IMR-90 (cell line): ENCODE measurements at regions not wholly inside any gene's neighbourhood (a gene's known extent, or its start where the extent isn't known, plus 50 kb on each side); places are given as distances from the start of the nearest gene placed in this dataset.

Experiments used
- ATAC-seq: fragments of 200-7000 bp; cut with Tn5 transposase; 2 replicates; pipeline ENCODE4 v1.9.1; 2020; ENCODE audit warnings: low read depth, mild to moderate bottlenecking, moderate library complexity
- BruUV-seq: library from RNA; stranded (reverse); fragments of 400-500 nt; replicated peaks from 2 replicates; lab custom pipeline; 2021; lab: Mats Ljungman, UMichigan
- CTCF ChIA-PET: fragments of 300-600 bp; formaldehyde crosslinking; extraction: SDS; loops from one replicate; lab custom pipeline; 2021; ENCODE audit warnings: antibody characterized with exemption; lab: Yijun Ruan, JAX
- POLR2A ChIA-PET: fragments of 300-600 bp; sonication (Branson Sonifier 250); formaldehyde crosslinking; loops from one replicate; lab custom pipeline; 2022; ENCODE audit warnings: antibody characterized with exemption; ENCODE audit not compliant: unreplicated experiment; lab: Charles Lee
- DNase-seq: peaks from one replicate; pipeline ENCODE4 v3.0.0; 2013
- H2AFZ ChIP-seq: replicated peaks from 2 replicates; pipeline ENCODE3; 2013; ENCODE audit warnings: low read length, mild to moderate bottlenecking; ENCODE audit not compliant: poor library complexity
- H2AK5ac ChIP-seq: 2 replicates; pipeline ENCODE4 v1.6.1; 2013; ENCODE audit warnings: low read depth, low read length, inconsistent platforms
- H2AK9ac ChIP-seq: replicated peaks from 2 replicates; pipeline ENCODE3; 2013; ENCODE audit warnings: mild to moderate bottlenecking, low read depth, low read length, moderate library complexity; ENCODE audit not compliant: poor library complexity
- H2BK120ac ChIP-seq: 2 replicates; pipeline ENCODE4 v1.6.1; 2013; ENCODE audit warnings: low read depth, low read length, inconsistent platforms
- H2BK15ac ChIP-seq: 3 replicates; pipeline ENCODE4 v1.6.1; 2013; ENCODE audit warnings: low read depth, low read length, inconsistent platforms
- H2BK20ac ChIP-seq: 2 replicates; pipeline ENCODE4 v1.6.1; 2013; ENCODE audit warnings: low read depth, mild to moderate bottlenecking, inconsistent platforms, low read length, moderate library complexity
- H2BK5ac ChIP-seq: 2 replicates; pipeline ENCODE4 v1.6.1; 2013; ENCODE audit warnings: mild to moderate bottlenecking, low read depth, low read length, inconsistent platforms; ENCODE audit not compliant: poor library complexity, severe bottlenecking
- H3K14ac ChIP-seq: replicated peaks from 2 replicates; pipeline ENCODE4 v1.6.1; 2013; ENCODE audit warnings: low read depth, low read length, inconsistent platforms
- H3K18ac ChIP-seq: 2 replicates; pipeline ENCODE4 v1.6.1; 2013; ENCODE audit warnings: low read depth, low read length, control low read depth
- H3K23ac ChIP-seq: 2 replicates; pipeline ENCODE4 v1.6.1; 2013; ENCODE audit warnings: low read depth, low read length, inconsistent platforms
- H3K27ac ChIP-seq: 2 replicates; pipeline ENCODE4 v1.5.1; 2013; ENCODE audit warnings: mild to moderate bottlenecking, control low read depth, low read length; ENCODE audit not compliant: insufficient read depth
- H3K27me3 ChIP-seq: 2 replicates; pipeline ENCODE4 v1.6.1; 2013; ENCODE audit warnings: low read length; ENCODE audit not compliant: control insufficient read depth, insufficient read depth
- H3K36me3 ChIP-seq: 2 replicates; pipeline ENCODE4 v1.6.1; 2013; ENCODE audit warnings: low read length, mixed read lengths; ENCODE audit not compliant: control insufficient read depth, insufficient read depth
- H3K4ac ChIP-seq: 2 replicates; pipeline ENCODE4 v1.6.1; 2013; ENCODE audit warnings: low read depth, low read length, inconsistent platforms
- H3K4me1 ChIP-seq: 2 replicates; pipeline ENCODE4 v1.6.1; 2013; ENCODE audit warnings: low read length, mixed read lengths; ENCODE audit not compliant: control insufficient read depth, insufficient read depth
- H3K4me2 ChIP-seq: 2 replicates; pipeline ENCODE4 v1.6.1; 2013; ENCODE audit warnings: low read depth, mild to moderate bottlenecking, control low read depth, low read length, moderate library complexity
- H3K4me3 ChIP-seq: 2 replicates; pipeline ENCODE4 v1.5.1; 2013; ENCODE audit warnings: low read depth, mild to moderate bottlenecking, control low read depth, low read length, moderate library complexity; ENCODE audit not compliant: insufficient read depth
- H3K56ac ChIP-seq: 2 replicates; pipeline ENCODE4 v1.6.1; 2013; ENCODE audit warnings: low read length, inconsistent platforms; ENCODE audit not compliant: insufficient read depth; ENCODE audit errors: extremely low read depth
- H3K79me1 ChIP-seq, 2 experiments: 2 replicates each; pipeline ENCODE4 v1.6.1; 2013; ENCODE audit warnings: low read length in 2 of 2, inconsistent platforms in 1 of 2, low read depth in 1 of 2
- H3K9ac ChIP-seq: 2 replicates; pipeline ENCODE4 v1.6.1; 2013; ENCODE audit warnings: low read depth, low read length, control low read depth
- H3K9me1 ChIP-seq: 2 replicates; pipeline ENCODE4 v1.6.1; 2013; ENCODE audit warnings: low read length, inconsistent platforms; ENCODE audit not compliant: insufficient read depth
- H3K9me3 ChIP-seq: 2 replicates; pipeline ENCODE4 v1.6.1; 2013; ENCODE audit warnings: low read length; ENCODE audit not compliant: control insufficient read depth, insufficient read depth
- H4K20me1 ChIP-seq: 2 replicates; pipeline ENCODE4 v1.6.1; 2013; ENCODE audit warnings: low read length, inconsistent platforms; ENCODE audit not compliant: insufficient read depth
- H4K5ac ChIP-seq: 2 replicates; pipeline ENCODE4 v1.6.1; 2013; ENCODE audit warnings: mild to moderate bottlenecking, low read depth, low read length, control low read depth
- H4K8ac ChIP-seq, 2 experiments: 2 replicates each; pipeline ENCODE4 v1.6.1; 2013; ENCODE audit warnings: low read depth in 2 of 2, low read length in 2 of 2, control low read depth in 1 of 2, inconsistent platforms in 1 of 2
- H4K91ac ChIP-seq: 2 replicates; pipeline ENCODE4 v1.6.1; 2013; ENCODE audit warnings: low read depth, low read length, inconsistent platforms; ENCODE audit not compliant: insufficient read depth
- MXI1 ChIP-seq: IDR thresholded peaks from 2 replicates; pipeline ENCODE4 v1.6.1; 2012; ENCODE audit warnings: low read depth, mild to moderate bottlenecking, low read length, moderate library complexity, borderline replicate concordance
- NFE2L2 ChIP-seq: fragments of 150-350 bp; IDR thresholded peaks from 2 replicates; pipeline ENCODE4 v1.6.1; 2016; ENCODE audit warnings: low read depth, mild to moderate bottlenecking, low read length
- RFX5 ChIP-seq: IDR thresholded peaks from 2 replicates; pipeline ENCODE4 v1.8.0; 2012; ENCODE audit warnings: low read depth, mild to moderate bottlenecking, low read length, moderate library complexity
- WGBS, 2 experiments: methylation state at CpG; one replicate each; pipeline versions ENCODE4 v1.1.5 to v1.1.7; 2013; ENCODE audit warnings: missing lambda C conversion rate in 2 of 2; ENCODE audit not compliant: insufficient read length in 1 of 2; ENCODE audit errors: extremely low coverage in 2 of 2; 5-methylcytosine and 5-hydroxymethylcytosine counted together
- dilution Hi-C: fragments of 300-500 bp; cut with HindIII; formaldehyde crosslinking; loops from one replicate; pipeline ENCODE4 v1.14.3; 2018; ENCODE audit warnings: low sequenced_read_pairs; ENCODE audit not compliant: unreplicated experiment
- in situ Hi-C: fragments of 300-500 bp; cut with MboI; formaldehyde crosslinking; loops from 3 replicates; pipeline ENCODE4 v1.14.3; 2019; ENCODE audit warnings: low sequenced_read_pairs, inconsistent platforms, mixed read lengths
- intact Hi-C: fragments of 100-400 bp; cut with micrococcal nuclease; formaldehyde crosslinking; loops from 2 replicates; pipeline ENCODE4 v1.10.0; 2022

- H3K23ac ChIP-seq: no peak overlapping the region
- H2AFZ ChIP-seq: no peak overlapping the region
- in situ Hi-C loops (no loop called here), intact Hi-C loops (no loop called here), dilution Hi-C loops (no loop called here)
- H4K20me1 ChIP-seq: no peaks in the 10 kb centered on the region
- no peak overlapping the region for H3K56ac ChIP-seq
- no peak overlapping the region for H3K4ac ChIP-seq
- no peak overlapping the region for H4K5ac ChIP-seq
- no peak overlapping the region for H3K9ac ChIP-seq
- no peak overlapping the region for H2BK5ac ChIP-seq
- no peak overlapping the region for H2BK20ac ChIP-seq
- H2BK120ac ChIP-seq: no peak overlapping the region
- BruUV-seq: no TSS peak
- H2BK15ac ChIP-seq: no peak overlapping the region
- H3K27me3 ChIP-seq: no peaks in the 10 kb centered on the region
- ChIA-PET POLR2A (no interaction called here), CTCF (no interaction called here)
- H3K18ac ChIP-seq: no peak overlapping the region
- no peak overlapping the region for H3K27ac ChIP-seq
- no peak for ATAC-seq
- H3K9me1 ChIP-seq: no peaks in the 10 kb centered on the region
- no peaks in the 10 kb centered on the region for H3K4me1 ChIP-seq
- WGBS, 2 experiments: no CpG with 5 or more reads among the region's 1 CpG
- no peak overlapping the region for H3K4me2 ChIP-seq
- no peak for DNase-seq
- peaks cover 16% of the 10 kb centered on the region for H3K9me3 ChIP-seq
- no peaks in the 10 kb centered on the region for H3K79me1 ChIP-seq
- H2AK5ac ChIP-seq: no peak overlapping the region
- no peak overlapping the region for H3K4me3 ChIP-seq
- no peak overlapping the region for H3K14ac ChIP-seq
- TF ChIP-seq RFX5 (no peak), MXI1 (no peak), NFE2L2 (no peak)
- H4K91ac ChIP-seq: no peak overlapping the region
- no peak overlapping the region for H4K8ac ChIP-seq
- H3K36me3 ChIP-seq: no peaks in the 10 kb centered on the region
- no peak overlapping the region for H2AK9ac ChIP-seq
Measured at GRCh38 chr7:4430227-4430626, 251.9 kb upstream of the FOXK1 start.
